ENCODE measurements at regions not wholly inside any gene's neighbourhood (a gene's known extent, or its start where the extent isn't known, plus 50 kb on each side); places are given as distances from the start of the nearest gene placed in this dataset.

GRCh38 chr5:27315363-27316270 lies 277.2 kb upstream of the CDH9 start:
- TF ChIP-seq POLR2AphosphoS5 (IDR thresholded peaks at IDR 0.05; ENCODE audit: low read depth), result no peak
- TF ChIP-seq REST (IDR thresholded peaks at IDR 0.05; ENCODE audit: insufficient replicate concordance, low read depth), result no peak
- TF ChIP-seq CTCF (IDR thresholded peaks at IDR 0.05; ENCODE audit: insufficient read depth, low read length), result no peak
- TF ChIP-seq SPI1 (IDR thresholded peaks at IDR 0.05; ENCODE audit: borderline replicate concordance, low read depth), result no peak
- TF ChIP-seq GABPA (IDR thresholded peaks at IDR 0.05; ENCODE audit: low read depth), result no peak
- Histone ChIP-seq H3K27ac (replicated peaks) (no peak overlapping the region), H3K27me3 (ENCODE audit: insufficient read depth, poor library complexity, severe bottlenecking) (no peaks in the 10 kb centered on the region), H3K4me3 (replicated peaks; ENCODE audit: insufficient read depth, low read length) (no peak overlapping the region)
- DNase-seq (ENCODE audit: low read depth in 1 of 2, low spot score in 1 of 2), result no peak

GRCh38 chr5:27313549-27313948 lies 275.2 kb upstream of the CDH9 start:
- Histone ChIP-seq H3K27ac (replicated peaks) (no peak overlapping the region), H3K27me3 (ENCODE audit: insufficient read depth, poor library complexity, severe bottlenecking) (no peaks in the 10 kb centered on the region), H3K4me3 (replicated peaks; ENCODE audit: insufficient read depth, low read length) (no peak overlapping the region)
- DNase-seq (ENCODE audit: low read depth in 1 of 2, low spot score in 1 of 2), result peak in 1 of 2 experiments; percentile 40
- TF ChIP-seq REST (IDR thresholded peaks at IDR 0.05; ENCODE audit: insufficient replicate concordance, low read depth) (no peak), CTCF (IDR thresholded peaks at IDR 0.05; ENCODE audit: insufficient read depth, low read length) (no peak), SPI1 (IDR thresholded peaks at IDR 0.05; ENCODE audit: borderline replicate concordance, low read depth) (no peak)

GRCh38 chr5:27312291-27312893 lies 274.0 kb upstream of the CDH9 start:
- DNase-seq (ENCODE audit: low read depth in 1 of 2, low spot score in 1 of 2), result no peak
- no peak overlapping the region for H3K4me3 ChIP-seq (replicated peaks; ENCODE audit: insufficient read depth, low read length)
- TF ChIP-seq REST (IDR thresholded peaks at IDR 0.05; ENCODE audit: insufficient replicate concordance, low read depth) (no peak), GABPA (IDR thresholded peaks at IDR 0.05; ENCODE audit: low read depth) (no peak), CTCF (IDR thresholded peaks at IDR 0.05; ENCODE audit: insufficient read depth, low read length) (no peak), POLR2AphosphoS5 (IDR thresholded peaks at IDR 0.05; ENCODE audit: low read depth) (no peak), SPI1 (IDR thresholded peaks at IDR 0.05; ENCODE audit: borderline replicate concordance, low read depth) (no peak)
- H3K27me3 ChIP-seq (ENCODE audit: insufficient read depth, poor library complexity, severe bottlenecking), result no peaks in the 10 kb centered on the region
- H3K27ac ChIP-seq (replicated peaks), result no peak overlapping the region

Measured in HL-60 (cell line).